HCT116 (cell line): ENCODE measurements at regions not wholly inside any gene's neighbourhood (a gene's known extent, or its start where the extent isn't known, plus 50 kb on each side); places are given as distances from the start of the nearest gene placed in this dataset.

Source experiments
- ATAC-seq: fragments of 200-7000 bp; cut with Tn5 transposase; 2 replicates; pipeline ENCODE4 v1.9.1; 2020; ENCODE audit warnings: mild to moderate bottlenecking, moderate library complexity
- BruUV-seq: library from RNA; stranded (reverse); fragments of 400-500 nt; replicated peaks from 2 replicates; lab custom pipeline; 2021; lab: Mats Ljungman, UMichigan
- CTCF ChIA-PET: fragments of 300-600 bp; sonication (Branson Sonifier 250); formaldehyde crosslinking; loops from one replicate; lab custom pipeline; 2021; ENCODE audit warnings: antibody characterized with exemption; lab: Charles Lee
- POLR2A ChIA-PET: fragments of 300-600, 350-600 bp; sonication (Branson Sonifier 250); formaldehyde crosslinking; loops from one replicate; lab custom pipeline; 2021; ENCODE audit warnings: antibody characterized with exemption; lab: Charles Lee
- RAD21 ChIA-PET, 2 experiments: fragments of 300-600 bp; sonication (Branson Sonifier 250); formaldehyde crosslinking; loops; one replicate each; lab custom pipeline; 2023; ENCODE audit warnings: low total read pairs in 2 of 2; ENCODE audit not compliant: uncharacterized antibody in 2 of 2, unreplicated experiment in 2 of 2, low non-redundant PET in 1 of 2; lab: Charles Lee
- DNase-seq: peaks from one replicate; pipeline ENCODE4 v3.0.0-alpha.2; 2010; ENCODE audit warnings: low read depth, low spot score
- H2AFZ ChIP-seq: fragments of 200-600 bp; shearing (Covaris generic), sonication (generic); 2 replicates; pipeline ENCODE4 v1.6.1; 2017; ENCODE audit warnings: low read depth, mixed run types, mixed read lengths, antibody characterized with exemption, low read length; ENCODE audit not compliant: poor library complexity, severe bottlenecking
- H3K27ac ChIP-seq: 2 replicates; pipeline ENCODE4 v1.5.1; 2012; ENCODE audit warnings: low read depth, low read length
- H3K27me3 ChIP-seq: fragments of 200-600 bp; sonication (generic); 2 replicates; pipeline ENCODE4 v1.6.1; 2016; ENCODE audit warnings: mixed run types, low read length, mixed read lengths; ENCODE audit not compliant: insufficient read depth
- H3K36me3 ChIP-seq, 2 experiments: fragments of 200-500 bp in 1 of 2; fragments of 200-600 bp in 1 of 2; sonication (Bioruptor generic) in 1 of 2; sonication (generic) in 1 of 2; 2 replicates each; pipeline versions ENCODE4 v1.5.1 to v1.6.1; 2014 to 2016; ENCODE audit warnings: low read length in 2 of 2, inconsistent platforms in 1 of 2, mixed read lengths in 1 of 2, mixed run types in 1 of 2; ENCODE audit not compliant: insufficient read depth in 2 of 2, control insufficient read depth in 1 of 2
- H3K4me1 ChIP-seq, 2 experiments: fragments of 200-600 bp in 1 of 2; sonication (generic) in 1 of 2; 2 replicates each; pipeline versions ENCODE4 v1.5.1 to v1.6.1; 2012 to 2017; ENCODE audit warnings: low read length in 2 of 2, inconsistent platforms in 1 of 2, mild to moderate bottlenecking in 1 of 2, mixed read lengths in 1 of 2, mixed run types in 1 of 2, moderate library complexity in 1 of 2; ENCODE audit not compliant: insufficient read depth in 2 of 2, control insufficient read depth in 1 of 2
- H3K4me2 ChIP-seq: fragments of 200-600 bp; sonication (generic); 2 replicates; pipeline ENCODE4 v1.6.1; 2017; ENCODE audit warnings: mixed run types, low read length, mixed read lengths
- H3K4me3 ChIP-seq, 2 experiments: fragments of 200-600 bp in 1 of 2; sonication (generic) in 1 of 2; replicated peaks in 1 of 2; 2 replicates each; pipeline ENCODE4 v1.5.1; 2011 to 2016; ENCODE audit warnings: low read length in 2 of 2, control low read depth in 1 of 2, low read depth in 1 of 2, mild to moderate bottlenecking in 1 of 2, mixed read lengths in 1 of 2, mixed run types in 1 of 2
- H3K79me2 ChIP-seq: fragments of 200-600 bp; sonication (generic); 2 replicates; pipeline ENCODE4 v1.6.1; 2017; ENCODE audit warnings: mild to moderate bottlenecking, mixed run types, low read length, moderate library complexity, mixed read lengths; ENCODE audit not compliant: insufficient read depth
- H3K9ac ChIP-seq: fragments of 200-600 bp; sonication (generic); 2 replicates; pipeline ENCODE4 v1.6.1; 2016; ENCODE audit warnings: low read length, mixed read lengths
- H3K9me2 ChIP-seq: fragments of 200-600 bp; sonication (generic), shearing (Covaris generic); 2 replicates; pipeline ENCODE4 v1.6.1; 2017; ENCODE audit warnings: mixed run types, mild to moderate bottlenecking, moderate library complexity; ENCODE audit not compliant: insufficient read depth
- H3K9me3 ChIP-seq, 2 experiments: fragments of 200-500 bp in 1 of 2; fragments of 200-600 bp in 1 of 2; sonication (Bioruptor generic) in 1 of 2; sonication (generic) in 1 of 2; 2 replicates each; pipeline ENCODE4 v1.6.1; 2014 to 2017; ENCODE audit warnings: low read length in 2 of 2, mixed read lengths in 2 of 2, inconsistent platforms in 1 of 2, low read depth in 1 of 2, mild to moderate bottlenecking in 1 of 2, mixed run types in 1 of 2, moderate library complexity in 1 of 2; ENCODE audit not compliant: control insufficient read depth in 1 of 2, insufficient read depth in 1 of 2
- H4K20me1 ChIP-seq: fragments of 200-600 bp; sonication (generic), shearing (Covaris generic); 2 replicates; pipeline ENCODE4 v1.6.1; 2017; ENCODE audit warnings: mixed run types, mild to moderate bottlenecking, moderate library complexity; ENCODE audit not compliant: insufficient read depth
- CEBPB ChIP-seq: IDR thresholded peaks from 2 replicates; pipeline ENCODE4 v1.6.1; 2012; ENCODE audit warnings: low read depth
- EGR1 ChIP-seq: IDR thresholded peaks from 2 replicates; pipeline ENCODE4 v1.6.1; 2012; ENCODE audit warnings: low read depth
- ELF1 ChIP-seq: IDR thresholded peaks from 2 replicates; pipeline ENCODE4 v1.6.1; 2012; ENCODE audit warnings: low read depth, borderline replicate concordance
- EZH2 ChIP-seq: fragments of 200-600 bp; sonication (generic); IDR thresholded peaks from 2 replicates; pipeline ENCODE4 v1.6.1; 2017; ENCODE audit warnings: antibody characterized with exemption, mixed run types
- FOSL1 ChIP-seq: IDR thresholded peaks from 2 replicates; pipeline ENCODE4 v1.6.1; 2012; ENCODE audit warnings: low read depth
- JUND ChIP-seq: IDR thresholded peaks from 2 replicates; pipeline ENCODE4 v1.6.1; 2012
- POLR2A ChIP-seq: IDR thresholded peaks from 2 replicates; pipeline ENCODE4 v1.7.0; 2011; ENCODE audit warnings: borderline replicate concordance; ENCODE audit not compliant: insufficient read depth, insufficient read length; ENCODE audit errors: extremely low read depth
- POLR2AphosphoS5 ChIP-seq: IDR thresholded peaks from 2 replicates; pipeline ENCODE4 v1.6.1; 2011; ENCODE audit warnings: mild to moderate bottlenecking, low read depth, low read length, moderate library complexity
- RAD21 ChIP-seq: IDR thresholded peaks from 2 replicates; pipeline ENCODE4 v1.6.1; 2012; ENCODE audit warnings: low read depth, mild to moderate bottlenecking
- REST ChIP-seq: IDR thresholded peaks from 2 replicates; pipeline ENCODE4 v1.6.1; 2012; ENCODE audit warnings: low read depth
- SIN3A ChIP-seq: IDR thresholded peaks from 2 replicates; pipeline ENCODE4 v1.6.1; 2012; ENCODE audit warnings: low read depth
- SP1 ChIP-seq: IDR thresholded peaks from 2 replicates; pipeline ENCODE4 v1.6.1; 2012; ENCODE audit warnings: low read depth
- SRF ChIP-seq: IDR thresholded peaks from 2 replicates; pipeline ENCODE4 v1.6.1; 2012; ENCODE audit warnings: low read depth
- TCF7L2 ChIP-seq: IDR thresholded peaks from 2 replicates; pipeline ENCODE4 v1.7.0; 2011; ENCODE audit warnings: borderline replicate concordance, inconsistent platforms; ENCODE audit not compliant: insufficient read depth, insufficient read length; ENCODE audit errors: extremely low read depth
- intact Hi-C: fragments of 100-400 bp; cut with micrococcal nuclease; formaldehyde crosslinking; loops from 2 replicates; pipeline ENCODE4 v1.10.0; 2022
- TF ChIP-seq, protein P1 (sequence below), 3 experiments: fragments of 200-600 bp in 1 of 3; sonication (generic) in 1 of 3; IDR thresholded peaks in 2 of 3; conservative IDR thresholded peaks in 1 of 3; 2 replicates each; pipeline ENCODE4 v1.5.1; 2012 to 2017; ENCODE audit warnings: low read depth in 2 of 3, low read length in 2 of 3, antibody characterized with exemption in 1 of 3, borderline replicate concordance in 1 of 3, control low read depth in 1 of 3, mild to moderate bottlenecking in 1 of 3, mixed read lengths in 1 of 3, mixed run types in 1 of 3, moderate library complexity in 1 of 3; ENCODE audit not compliant: insufficient read depth in 1 of 3
- TF ChIP-seq, protein P2 (sequence below): IDR thresholded peaks from 2 replicates; pipeline ENCODE4 v1.6.1; 2011; ENCODE audit warnings: mild to moderate bottlenecking, low read length, moderate library complexity; ENCODE audit not compliant: insufficient replicate concordance; ENCODE audit errors: extremely low read depth
- TF ChIP-seq, protein P3 (sequence below): IDR thresholded peaks from 2 replicates; pipeline ENCODE4 v1.6.1; 2012

GRCh38 chr12:5124401-5124800, 80.7 kb downstream of the KCNA5 start:
- no peaks in the 10 kb centered on the region for H3K9me2 ChIP-seq
- no peak overlapping the region for H3K4me2 ChIP-seq
- no peaks in the 10 kb centered on the region for H4K20me1 ChIP-seq
- BruUV-seq, result no TSS peak
- ChIA-PET CTCF (no interaction called here), RAD21 (no interaction called here), POLR2A (no interaction called here)
- no peak overlapping the region for H2AFZ ChIP-seq
- H3K9ac ChIP-seq, result no peak overlapping the region
- no peak for TF ChIP-seq ELF1
- TF ChIP-seq JUND, result no peak
- TF ChIP-seq SIN3A, result no peak
- TF ChIP-seq POLR2A, result no peak
- no peak for TF ChIP-seq REST
- no peak for TF ChIP-seq POLR2AphosphoS5
- TF ChIP-seq EZH2, result no peak
- TF ChIP-seq, protein P1, sequence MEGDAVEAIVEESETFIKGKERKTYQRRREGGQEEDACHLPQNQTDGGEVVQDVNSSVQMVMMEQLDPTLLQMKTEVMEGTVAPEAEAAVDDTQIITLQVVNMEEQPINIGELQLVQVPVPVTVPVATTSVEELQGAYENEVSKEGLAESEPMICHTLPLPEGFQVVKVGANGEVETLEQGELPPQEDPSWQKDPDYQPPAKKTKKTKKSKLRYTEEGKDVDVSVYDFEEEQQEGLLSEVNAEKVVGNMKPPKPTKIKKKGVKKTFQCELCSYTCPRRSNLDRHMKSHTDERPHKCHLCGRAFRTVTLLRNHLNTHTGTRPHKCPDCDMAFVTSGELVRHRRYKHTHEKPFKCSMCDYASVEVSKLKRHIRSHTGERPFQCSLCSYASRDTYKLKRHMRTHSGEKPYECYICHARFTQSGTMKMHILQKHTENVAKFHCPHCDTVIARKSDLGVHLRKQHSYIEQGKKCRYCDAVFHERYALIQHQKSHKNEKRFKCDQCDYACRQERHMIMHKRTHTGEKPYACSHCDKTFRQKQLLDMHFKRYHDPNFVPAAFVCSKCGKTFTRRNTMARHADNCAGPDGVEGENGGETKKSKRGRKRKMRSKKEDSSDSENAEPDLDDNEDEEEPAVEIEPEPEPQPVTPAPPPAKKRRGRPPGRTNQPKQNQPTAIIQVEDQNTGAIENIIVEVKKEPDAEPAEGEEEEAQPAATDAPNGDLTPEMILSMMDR (IDR thresholded peaks at IDR 0.05 in 2 of 3, conservative IDR thresholded peaks at IDR 0.05 in 1 of 3; ENCODE audit: borderline replicate concordance in 1 of 3, insufficient read depth in 1 of 3, low read depth in 2 of 3, low read length in 2 of 3), result no peak
- TF ChIP-seq, protein P2, sequence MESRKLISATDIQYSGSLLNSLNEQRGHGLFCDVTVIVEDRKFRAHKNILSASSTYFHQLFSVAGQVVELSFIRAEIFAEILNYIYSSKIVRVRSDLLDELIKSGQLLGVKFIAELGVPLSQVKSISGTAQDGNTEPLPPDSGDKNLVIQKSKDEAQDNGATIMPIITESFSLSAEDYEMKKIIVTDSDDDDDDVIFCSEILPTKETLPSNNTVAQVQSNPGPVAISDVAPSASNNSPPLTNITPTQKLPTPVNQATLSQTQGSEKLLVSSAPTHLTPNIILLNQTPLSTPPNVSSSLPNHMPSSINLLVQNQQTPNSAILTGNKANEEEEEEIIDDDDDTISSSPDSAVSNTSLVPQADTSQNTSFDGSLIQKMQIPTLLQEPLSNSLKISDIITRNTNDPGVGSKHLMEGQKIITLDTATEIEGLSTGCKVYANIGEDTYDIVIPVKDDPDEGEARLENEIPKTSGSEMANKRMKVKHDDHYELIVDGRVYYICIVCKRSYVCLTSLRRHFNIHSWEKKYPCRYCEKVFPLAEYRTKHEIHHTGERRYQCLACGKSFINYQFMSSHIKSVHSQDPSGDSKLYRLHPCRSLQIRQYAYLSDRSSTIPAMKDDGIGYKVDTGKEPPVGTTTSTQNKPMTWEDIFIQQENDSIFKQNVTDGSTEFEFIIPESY, result no peak
- TF ChIP-seq, protein P3, sequence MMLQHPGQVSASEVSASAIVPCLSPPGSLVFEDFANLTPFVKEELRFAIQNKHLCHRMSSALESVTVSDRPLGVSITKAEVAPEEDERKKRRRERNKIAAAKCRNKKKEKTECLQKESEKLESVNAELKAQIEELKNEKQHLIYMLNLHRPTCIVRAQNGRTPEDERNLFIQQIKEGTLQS, result no peak
- no peak for TF ChIP-seq EGR1
- TF ChIP-seq RAD21, result no peak
- TF ChIP-seq SRF, result no peak
- TF ChIP-seq FOSL1, result no peak
- TF ChIP-seq SP1, result no peak
- TF ChIP-seq TCF7L2, result no peak
- no peak for TF ChIP-seq CEBPB
- DNase-seq (no peak), ATAC-seq (no peak)
- no peak overlapping the region for H3K4me3 ChIP-seq
- no peaks in the 10 kb centered on the region for H3K36me3 ChIP-seq
- H3K27me3 ChIP-seq, result no peaks in the 10 kb centered on the region
- intact Hi-C loops, result no loop called here
- H3K27ac ChIP-seq, result no peak overlapping the region
- H3K79me2 ChIP-seq, result no peaks in the 10 kb centered on the region
- H3K9me3 ChIP-seq, result 0 out of 4 replicates have a peak, but pooled peaks cover 0 to 3% of the 10 kb centered on the region in 2 experiments
- peaks cover 0 to 11% of the 10 kb centered on the region in 2 experiments; a peak in 2 of 4 replicates for H3K4me1 ChIP-seq
